ENCODE measurements at regions not wholly inside any gene's neighbourhood (a gene's known extent, or its start where the extent isn't known, plus 50 kb on each side); places are given as distances from the start of the nearest gene placed in this dataset.

DNA sequence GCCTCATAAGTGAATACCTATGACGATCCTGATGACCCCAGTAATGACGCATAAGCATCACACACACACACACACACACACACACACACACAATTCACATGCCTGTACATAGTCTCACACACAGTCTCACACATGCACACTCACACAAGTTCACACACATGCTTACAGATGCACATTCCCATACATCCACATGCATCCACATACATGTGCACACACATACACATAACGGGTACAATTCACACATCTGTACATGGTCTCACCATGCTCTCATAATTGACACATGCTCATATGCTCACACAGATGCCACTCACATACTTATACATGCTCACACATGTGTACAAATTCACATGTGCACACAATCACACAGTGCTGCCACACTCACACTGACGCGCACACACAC is 105.7 kb upstream of the VSTM2B start:
- TF ChIP-seq CTCF (optimal IDR thresholded peaks at IDR 0.05 in 1 of 3, IDR thresholded peaks at IDR 0.05 in 1 of 3, conservative IDR thresholded peaks at IDR 0.05 in 1 of 3; ENCODE audit: extremely low read depth in 1 of 3, insufficient read depth in 2 of 3, low read length in 3 of 3) (no peak), EZH2 (IDR thresholded peaks at IDR 0.05; ENCODE audit: low read length) (no peak)

Measured in keratinocyte (primary cell).